HG03108 (cell line): ENCODE measurements at regions not wholly inside any gene's neighbourhood (a gene's known extent, or its start where the extent isn't known, plus 50 kb on each side); places are given as distances from the start of the nearest gene placed in this dataset.
"Not testable (repeated sequence)": the region's sequence is repeated elsewhere in the genome, so short reads cannot be mapped to it uniquely, and the experiment has no call there.

Experiments used
- ATAC-seq: cut with Tn5 transposase; IDR thresholded peaks from one replicate; pipeline ENCODE4 v1.9.1; 2021; ENCODE audit warnings: moderate library complexity; ENCODE audit not compliant: unreplicated experiment

GRCh38 chr21:21973806-21974205 lies 975.6 kb downstream of the NCAM2 start:
- no peak for ATAC-seq

GRCh38 chr21:21996891-21997290 lies 998.7 kb downstream of the NCAM2 start:
- no peak for ATAC-seq

- ATAC-seq: no peak
Observed at GRCh38 chr21:21997390-21998333, 999.5 kb downstream of the NCAM2 start.

- no peak for ATAC-seq
Observed at GRCh38 chr21:22019766-22020165, 1021.6 kb downstream of the NCAM2 start.

- ATAC-seq: no peak
Observed at GRCh38 chr21:22020221-22020620, 1022.0 kb downstream of the NCAM2 start.

- not testable (repeated sequence) for ATAC-seq
Observed at GRCh38 chr21:22023896-22024295, 1025.7 kb downstream of the NCAM2 start.

GRCh38 chr21:22044431-22044830 lies 1046.2 kb downstream of the NCAM2 start:
- ATAC-seq: no peak

- no peak for ATAC-seq
Observed at GRCh38 chr21:22046576-22046975, 1048.4 kb downstream of the NCAM2 start.

GRCh38 chr21:22056904-22057303 lies 1058.7 kb downstream of the NCAM2 start:
- no peak for ATAC-seq

- ATAC-seq: no peak
Observed at GRCh38 chr21:22062472-22063139, 1064.4 kb downstream of the NCAM2 start.

GRCh38 chr21:22063140-22063539 lies 1064.9 kb downstream of the NCAM2 start:
- ATAC-seq: no peak

- ATAC-seq: no peak
Observed at GRCh38 chr21:22076471-22076870, 1078.3 kb downstream of the NCAM2 start.

GRCh38 chr21:22083899-22084298 lies 1085.7 kb downstream of the NCAM2 start:
- ATAC-seq: no peak

GRCh38 chr21:22096314-22096713 lies 1098.1 kb downstream of the NCAM2 start:
- no peak for ATAC-seq

- ATAC-seq: no peak
Observed at GRCh38 chr21:22106720-22107410, 1108.7 kb downstream of the NCAM2 start.

GRCh38 chr21:22115746-22116145 lies 1117.5 kb downstream of the NCAM2 start:
- ATAC-seq: no peak

- ATAC-seq: no peak
Observed at GRCh38 chr21:22120616-22121266, 1122.5 kb downstream of the NCAM2 start.

- ATAC-seq: no peak
Observed at GRCh38 chr21:22125581-22125980, 1127.4 kb downstream of the NCAM2 start.

GRCh38 chr21:22128671-22129070 lies 1130.5 kb downstream of the NCAM2 start:
- ATAC-seq: no peak

GRCh38 chr21:22132358-22133071 lies 1134.3 kb downstream of the NCAM2 start:
- no peak for ATAC-seq
